ENCODE measurements at regions not wholly inside any gene's neighbourhood (a gene's known extent, or its start where the extent isn't known, plus 50 kb on each side); places are given as distances from the start of the nearest gene placed in this dataset.

DNA sequence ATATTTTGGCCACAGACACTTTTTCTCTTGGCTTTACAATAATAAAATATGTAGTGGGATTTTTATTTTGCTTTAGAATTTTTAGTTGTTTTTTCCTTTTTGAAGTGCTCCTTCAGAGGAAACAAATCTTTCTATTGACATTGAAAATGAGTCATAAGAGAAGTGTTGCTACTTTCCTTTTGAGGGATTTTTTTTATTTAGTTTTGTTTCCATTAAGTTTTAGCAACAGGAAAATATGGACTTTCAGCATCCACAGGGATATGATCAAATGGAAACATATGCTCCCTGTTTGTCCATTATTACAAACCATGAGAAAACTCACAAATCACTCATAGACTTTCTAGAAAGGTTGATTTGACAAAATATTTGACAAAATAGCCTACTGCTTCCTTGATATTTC, 65.3 kb upstream of the BMP2 start:
- Histone ChIP-seq H3K23ac (ENCODE audit: insufficient read length, low read depth, low read length) (no peak overlapping the region), H3K27me3 (ENCODE audit: insufficient read depth, low read length) (no peaks in the 10 kb centered on the region), H2AK5ac (ENCODE audit: insufficient read length, low read length) (no peak overlapping the region), H2BK120ac (ENCODE audit: low read depth, low read length, poor library complexity, severe bottlenecking) (no peak overlapping the region), H3K18ac (ENCODE audit: insufficient read length, low read depth, low read length) (no peak overlapping the region), H3K4me2 (ENCODE audit: insufficient read depth, insufficient read length, low read length) (no peak overlapping the region), H3K56ac (ENCODE audit: insufficient read length, low read depth, low read length) (no peak overlapping the region), H4K91ac (ENCODE audit: insufficient read length, low read depth, low read length) (no peak overlapping the region), H2BK15ac (ENCODE audit: low read depth, low read length) (no peak overlapping the region), H2AFZ (ENCODE audit: low read length) (no peak overlapping the region), H3K4me1 (ENCODE audit: insufficient read depth, low read length) (peaks cover 4% of the 10 kb centered on the region; the same call in 1 of the 2 replicates), H2BK5ac (ENCODE audit: insufficient read length, low read length) (no peak overlapping the region), H2BK12ac (ENCODE audit: insufficient read length, low read depth, low read length) (no peak overlapping the region), H4K5ac (ENCODE audit: insufficient read length, low read depth, low read length) (no peak overlapping the region), H3K9me3 (ENCODE audit: control insufficient read depth, low read depth, low read length) (no peaks in the 10 kb centered on the region), H3K23me2 (ENCODE audit: insufficient read length, low read depth, low read length, poor library complexity, severe bottlenecking) (no peaks in the 10 kb centered on the region), H3K14ac (ENCODE audit: insufficient read depth, low read length) (no peak overlapping the region), H3K79me2 (ENCODE audit: insufficient read depth, low read length) (no peaks in the 10 kb centered on the region), H2BK20ac (ENCODE audit: low read depth, low read length, poor library complexity, severe bottlenecking) (no peak overlapping the region), H3K9ac (ENCODE audit: extremely low read depth, insufficient read length, low read length) (no peak overlapping the region), H3K27ac (ENCODE audit: insufficient read length, low read depth, low read length) (no peak overlapping the region), H3K4ac (ENCODE audit: low read depth, low read length) (no peak overlapping the region), H3T11ph (ENCODE audit: low read length) (no peak overlapping the region), H3K79me1 (ENCODE audit: insufficient read depth, low read depth, low read length, poor library complexity, severe bottlenecking) (no peaks in the 10 kb centered on the region), H4K20me1 (ENCODE audit: control insufficient read depth, insufficient read depth, insufficient read length) (no peaks in the 10 kb centered on the region), H4K8ac (replicated peaks; ENCODE audit: insufficient read length, low read depth, low read length) (no peak overlapping the region)
- peaks cover 22 to 24% of the 10 kb centered on the region in 2 experiments for H3K4me1 Mint-ChIP-seq
- H3K9me3 Mint-ChIP-seq = no peaks in the 10 kb centered on the region
- no peak overlapping the region for H3K4me3 Mint-ChIP-seq
- H3K36me3 Mint-ChIP-seq (ENCODE audit: insufficient read depth in 1 of 3, low read depth in 3 of 3) = no peaks in the 10 kb centered on the region
- TF ChIP-seq, protein P1, sequence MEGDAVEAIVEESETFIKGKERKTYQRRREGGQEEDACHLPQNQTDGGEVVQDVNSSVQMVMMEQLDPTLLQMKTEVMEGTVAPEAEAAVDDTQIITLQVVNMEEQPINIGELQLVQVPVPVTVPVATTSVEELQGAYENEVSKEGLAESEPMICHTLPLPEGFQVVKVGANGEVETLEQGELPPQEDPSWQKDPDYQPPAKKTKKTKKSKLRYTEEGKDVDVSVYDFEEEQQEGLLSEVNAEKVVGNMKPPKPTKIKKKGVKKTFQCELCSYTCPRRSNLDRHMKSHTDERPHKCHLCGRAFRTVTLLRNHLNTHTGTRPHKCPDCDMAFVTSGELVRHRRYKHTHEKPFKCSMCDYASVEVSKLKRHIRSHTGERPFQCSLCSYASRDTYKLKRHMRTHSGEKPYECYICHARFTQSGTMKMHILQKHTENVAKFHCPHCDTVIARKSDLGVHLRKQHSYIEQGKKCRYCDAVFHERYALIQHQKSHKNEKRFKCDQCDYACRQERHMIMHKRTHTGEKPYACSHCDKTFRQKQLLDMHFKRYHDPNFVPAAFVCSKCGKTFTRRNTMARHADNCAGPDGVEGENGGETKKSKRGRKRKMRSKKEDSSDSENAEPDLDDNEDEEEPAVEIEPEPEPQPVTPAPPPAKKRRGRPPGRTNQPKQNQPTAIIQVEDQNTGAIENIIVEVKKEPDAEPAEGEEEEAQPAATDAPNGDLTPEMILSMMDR (conservative IDR thresholded peaks at IDR 0.05) = no peak
- no peak for DNase-seq
- no peak overlapping the region for H3K27ac Mint-ChIP-seq
- H3K27me3 Mint-ChIP-seq (ENCODE audit: low read depth) = no peaks in the 10 kb centered on the region; the same call in 1 of the 2 replicates

Data from H9 (cell line).